NCI-H1930 (cell line): ENCODE measurements at regions not wholly inside any gene's neighbourhood (a gene's known extent, or its start where the extent isn't known, plus 50 kb on each side); places are given as distances from the start of the nearest gene placed in this dataset.
"Not testable (repeated sequence)": the region's sequence is repeated elsewhere in the genome, so short reads cannot be mapped to it uniquely, and the experiment has no call there.

Source experiments
- DNase-seq, 2 experiments: peaks; one replicate each; lab custom pipeline; 2025; lab: John Stamatoyannopoulos, UW

GRCh38 chr4:31016322-31017061 is 296.3 kb downstream of the PCDH7 start:
- no peak for DNase-seq

- no peak for DNase-seq
Measured at GRCh38 chr4:31020363-31020762, 300.2 kb downstream of the PCDH7 start.

- no peak for DNase-seq
Measured at GRCh38 chr4:31021008-31021407, 300.8 kb downstream of the PCDH7 start.

GRCh38 chr4:31022702-31023101 is 302.5 kb downstream of the PCDH7 start:
- no peak for DNase-seq

GRCh38 chr4:31023109-31023508 is 302.9 kb downstream of the PCDH7 start:
- no peak for DNase-seq

- no peak for DNase-seq
Measured at GRCh38 chr4:31023742-31024141, 303.6 kb downstream of the PCDH7 start.

- DNase-seq: not testable (repeated sequence)
Measured at GRCh38 chr4:31024781-31025180, 304.6 kb downstream of the PCDH7 start.

- no peak for DNase-seq
Measured at GRCh38 chr4:31026256-31026655, 306.1 kb downstream of the PCDH7 start.

GRCh38 chr4:31034550-31034949 is 314.4 kb downstream of the PCDH7 start:
- DNase-seq: no peak

- DNase-seq: no peak
Measured at GRCh38 chr4:31035761-31036160, 315.6 kb downstream of the PCDH7 start.

- no peak for DNase-seq
Measured at GRCh38 chr4:31037703-31038102, 317.5 kb downstream of the PCDH7 start.

- no peak for DNase-seq
Measured at GRCh38 chr4:31039382-31039781, 319.2 kb downstream of the PCDH7 start.

GRCh38 chr4:31040106-31040505 is 319.9 kb downstream of the PCDH7 start:
- DNase-seq: no peak

GRCh38 chr4:31041385-31041784 is 321.2 kb downstream of the PCDH7 start:
- DNase-seq: no peak

GRCh38 chr4:31041853-31042252 is 321.7 kb downstream of the PCDH7 start:
- DNase-seq: no peak

- DNase-seq: no peak
Measured at GRCh38 chr4:31043382-31044062, 323.4 kb downstream of the PCDH7 start.

GRCh38 chr4:31045151-31045550 is 325.0 kb downstream of the PCDH7 start:
- no peak for DNase-seq

GRCh38 chr4:31045724-31046318 is 325.7 kb downstream of the PCDH7 start:
- no peak for DNase-seq

GRCh38 chr4:31051151-31051550 is 331.0 kb downstream of the PCDH7 start:
- DNase-seq: no peak

GRCh38 chr4:31051565-31051964 is 331.4 kb downstream of the PCDH7 start:
- DNase-seq: no peak

- no peak for DNase-seq
Measured at GRCh38 chr4:31052519-31052918, 332.4 kb downstream of the PCDH7 start.

GRCh38 chr4:31053451-31053850 is 333.3 kb downstream of the PCDH7 start:
- DNase-seq: no peak

- DNase-seq: no peak
Measured at GRCh38 chr4:31054295-31054694, 334.1 kb downstream of the PCDH7 start.
